ENCODE measurements at regions not wholly inside any gene's neighbourhood (a gene's known extent, or its start where the extent isn't known, plus 50 kb on each side); places are given as distances from the start of the nearest gene placed in this dataset.

DNA sequence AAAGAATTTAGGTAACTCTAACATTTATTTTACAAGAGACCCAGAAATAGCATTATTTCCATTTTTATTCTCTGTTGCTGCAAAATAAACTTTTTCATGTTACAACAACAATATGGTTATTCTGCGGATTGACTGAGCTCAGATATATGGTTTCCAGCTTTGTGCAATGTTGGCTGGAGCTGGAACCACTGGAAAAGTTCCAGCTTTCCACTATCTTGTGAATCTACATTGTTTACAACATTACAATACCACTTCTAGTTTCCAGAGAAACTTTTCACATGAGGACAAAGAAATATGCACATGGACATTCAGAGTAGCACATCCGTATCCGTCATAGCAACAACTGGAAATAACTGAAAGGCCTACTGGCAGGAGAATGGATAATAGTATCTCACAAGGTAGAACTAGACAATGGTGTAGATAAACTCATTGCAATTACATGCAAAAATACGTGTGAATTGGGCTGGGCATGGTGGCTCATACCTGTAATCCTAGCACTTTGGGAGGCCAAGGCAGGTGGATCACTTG is 436.1 kb upstream of the ADAMTS16 start:
- TF ChIP-seq, protein P1, sequence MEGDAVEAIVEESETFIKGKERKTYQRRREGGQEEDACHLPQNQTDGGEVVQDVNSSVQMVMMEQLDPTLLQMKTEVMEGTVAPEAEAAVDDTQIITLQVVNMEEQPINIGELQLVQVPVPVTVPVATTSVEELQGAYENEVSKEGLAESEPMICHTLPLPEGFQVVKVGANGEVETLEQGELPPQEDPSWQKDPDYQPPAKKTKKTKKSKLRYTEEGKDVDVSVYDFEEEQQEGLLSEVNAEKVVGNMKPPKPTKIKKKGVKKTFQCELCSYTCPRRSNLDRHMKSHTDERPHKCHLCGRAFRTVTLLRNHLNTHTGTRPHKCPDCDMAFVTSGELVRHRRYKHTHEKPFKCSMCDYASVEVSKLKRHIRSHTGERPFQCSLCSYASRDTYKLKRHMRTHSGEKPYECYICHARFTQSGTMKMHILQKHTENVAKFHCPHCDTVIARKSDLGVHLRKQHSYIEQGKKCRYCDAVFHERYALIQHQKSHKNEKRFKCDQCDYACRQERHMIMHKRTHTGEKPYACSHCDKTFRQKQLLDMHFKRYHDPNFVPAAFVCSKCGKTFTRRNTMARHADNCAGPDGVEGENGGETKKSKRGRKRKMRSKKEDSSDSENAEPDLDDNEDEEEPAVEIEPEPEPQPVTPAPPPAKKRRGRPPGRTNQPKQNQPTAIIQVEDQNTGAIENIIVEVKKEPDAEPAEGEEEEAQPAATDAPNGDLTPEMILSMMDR (IDR thresholded peaks at IDR 0.05) = no peak
- no peak for TF ChIP-seq POLR2AphosphoS5 (IDR thresholded peaks at IDR 0.05)
